ENCODE measurements at regions not wholly inside any gene's neighbourhood (a gene's known extent, or its start where the extent isn't known, plus 50 kb on each side); places are given as distances from the start of the nearest gene placed in this dataset.
"Not testable (repeated sequence)": the region's sequence is repeated elsewhere in the genome, so short reads cannot be mapped to it uniquely, and the experiment has no call there.

- not testable (repeated sequence) for H3K4me3 ChIP-seq (ENCODE audit: low read length); DNase-seq (ENCODE audit: low read depth)
These were observed 122.0 kb upstream of the PRSS12 start for GRCh38 chr4:118474771-118475170.

GRCh38 chr4:118475901-118476300 lies 123.1 kb upstream of the PRSS12 start:
- not testable (repeated sequence) for DNase-seq (ENCODE audit: low read depth)

GRCh38 chr4:118477826-118478225 lies 125.0 kb upstream of the PRSS12 start:
- DNase-seq (ENCODE audit: low read depth); H3K4me3 ChIP-seq (ENCODE audit: low read length): not testable (repeated sequence)

More at GRCh38 chr4:118475901-118476300, 123.1 kb upstream of the PRSS12 start:
- H3K4me3 ChIP-seq (ENCODE audit: low read length), result not testable (repeated sequence)

- H3K4me3 ChIP-seq (ENCODE audit: low read length); DNase-seq (ENCODE audit: low read depth): not testable (repeated sequence)
These were observed 133.1 kb upstream of the PRSS12 start for GRCh38 chr4:118485801-118486314.

GRCh38 chr4:118492963-118493362 lies 140.2 kb upstream of the PRSS12 start:
- not testable (repeated sequence) for DNase-seq (ENCODE audit: low read depth); H3K4me3 ChIP-seq (ENCODE audit: low read length)

GRCh38 chr4:118494437-118494836 lies 141.6 kb upstream of the PRSS12 start:
- not testable (repeated sequence) for H3K4me3 ChIP-seq (ENCODE audit: low read length); DNase-seq (ENCODE audit: low read depth)

GRCh38 chr4:118502967-118503366 lies 150.2 kb upstream of the PRSS12 start:
- not testable (repeated sequence) for DNase-seq (ENCODE audit: low read depth); H3K4me3 ChIP-seq (ENCODE audit: low read length)

- not testable (repeated sequence) for H3K4me3 ChIP-seq (ENCODE audit: low read length); DNase-seq (ENCODE audit: low read depth)
These were observed 152.1 kb upstream of the PRSS12 start for GRCh38 chr4:118504927-118505326.

GRCh38 chr4:118505491-118505890 lies 152.7 kb upstream of the PRSS12 start:
- not testable (repeated sequence) for H3K4me3 ChIP-seq (ENCODE audit: low read length); DNase-seq (ENCODE audit: low read depth)

GRCh38 chr4:118512870-118513269 lies 160.1 kb upstream of the PRSS12 start:
- not testable (repeated sequence) for DNase-seq (ENCODE audit: low read depth); H3K4me3 ChIP-seq (ENCODE audit: low read length)

- not testable (repeated sequence) for H3K4me3 ChIP-seq (ENCODE audit: low read length); DNase-seq (ENCODE audit: low read depth)
These were observed 161.5 kb upstream of the PRSS12 start for GRCh38 chr4:118514332-118514731.

GRCh38 chr4:118516107-118516506 lies 163.3 kb upstream of the PRSS12 start:
- not testable (repeated sequence) for H3K4me3 ChIP-seq (ENCODE audit: low read length); DNase-seq (ENCODE audit: low read depth)

GRCh38 chr4:118530107-118530506 lies 155.1 kb upstream of the METTL14 start:
- not testable (repeated sequence) for H3K4me3 ChIP-seq (ENCODE audit: low read length)

GRCh38 chr4:118531947-118532346 lies 153.2 kb upstream of the METTL14 start:
- not testable (repeated sequence) for H3K4me3 ChIP-seq (ENCODE audit: low read length); DNase-seq (ENCODE audit: low read depth)

More at GRCh38 chr4:118530107-118530506, 155.1 kb upstream of the METTL14 start:
- DNase-seq (ENCODE audit: low read depth), result not testable (repeated sequence)

GRCh38 chr4:118535788-118536187 lies 149.4 kb upstream of the METTL14 start:
- H3K4me3 ChIP-seq (ENCODE audit: low read length); DNase-seq (ENCODE audit: low read depth): not testable (repeated sequence)

GRCh38 chr4:118539412-118540077 lies 145.6 kb upstream of the METTL14 start:
- peak; percentile 23 for TF ChIP-seq CTCF (conservative IDR thresholded peaks at IDR 0.05; ENCODE audit: low read depth, low read length)
- DNase-seq (ENCODE audit: low read depth); H3K4me3 ChIP-seq (ENCODE audit: low read length): not testable (repeated sequence)

- H3K4me3 ChIP-seq (ENCODE audit: low read length); DNase-seq (ENCODE audit: low read depth): not testable (repeated sequence)
These were observed 128.6 kb upstream of the METTL14 start for GRCh38 chr4:118556576-118556975.
